LoVo (cell line): ENCODE measurements at regions not wholly inside any gene's neighbourhood (a gene's known extent, or its start where the extent isn't known, plus 50 kb on each side); places are given as distances from the start of the nearest gene placed in this dataset.
"Not testable (repeated sequence)": the region's sequence is repeated elsewhere in the genome, so short reads cannot be mapped to it uniquely, and the experiment has no call there.

Experiments
- DNase-seq: peaks from one replicate; pipeline ENCODE4 v3.0.0-alpha.2; 2016; ENCODE audit warnings: low spot score

GRCh38 chr2:34815052-34815741 lies 1216.1 kb upstream of the FAM98A start:
- no peak for DNase-seq

GRCh38 chr2:34810456-34810855 lies 1211.4 kb upstream of the FAM98A start:
- DNase-seq = no peak

GRCh38 chr2:34808426-34808825 lies 1209.3 kb upstream of the FAM98A start:
- no peak for DNase-seq

GRCh38 chr2:34806891-34807290 lies 1207.8 kb upstream of the FAM98A start:
- no peak for DNase-seq

GRCh38 chr2:34806396-34806795 lies 1207.3 kb upstream of the FAM98A start:
- DNase-seq = no peak

- no peak for DNase-seq
Measured at GRCh38 chr2:34799556-34799955, 1200.5 kb upstream of the FAM98A start.

GRCh38 chr2:34795586-34795985 lies 1196.5 kb upstream of the FAM98A start:
- DNase-seq = not testable (repeated sequence)

GRCh38 chr2:34789169-34789568 lies 1190.1 kb upstream of the FAM98A start:
- DNase-seq = no peak

GRCh38 chr2:34787341-34787740 lies 1188.2 kb upstream of the FAM98A start:
- no peak for DNase-seq

- no peak for DNase-seq
Measured at GRCh38 chr2:34785206-34785785, 1186.2 kb upstream of the FAM98A start.

- no peak for DNase-seq
Measured at GRCh38 chr2:34784701-34785100, 1185.6 kb upstream of the FAM98A start.

GRCh38 chr2:34750742-34751141 lies 1151.6 kb upstream of the FAM98A start:
- DNase-seq = not testable (repeated sequence)

GRCh38 chr2:34747643-34748042 lies 1148.5 kb upstream of the FAM98A start:
- DNase-seq = no peak

GRCh38 chr2:34738691-34739090 lies 1139.6 kb upstream of the FAM98A start:
- no peak for DNase-seq

GRCh38 chr2:34737146-34737545 lies 1138.0 kb upstream of the FAM98A start:
- DNase-seq = no peak

- no peak for DNase-seq
Measured at GRCh38 chr2:34736482-34736881, 1137.4 kb upstream of the FAM98A start.

GRCh38 chr2:34734662-34735061 lies 1135.6 kb upstream of the FAM98A start:
- DNase-seq = no peak

GRCh38 chr2:34734042-34734441 lies 1134.9 kb upstream of the FAM98A start:
- DNase-seq = no peak

- no peak for DNase-seq
Measured at GRCh38 chr2:34731292-34731691, 1132.2 kb upstream of the FAM98A start.

GRCh38 chr2:34729845-34730244 lies 1130.7 kb upstream of the FAM98A start:
- no peak for DNase-seq

GRCh38 chr2:34724107-34724506 lies 1125.0 kb upstream of the FAM98A start:
- no peak for DNase-seq

- DNase-seq = no peak
Measured at GRCh38 chr2:34723683-34724082, 1124.6 kb upstream of the FAM98A start.

GRCh38 chr2:34719206-34719605 lies 1120.1 kb upstream of the FAM98A start:
- no peak for DNase-seq
